Activated T-helper 17 cell treated with anti-CD3 and anti-CD28 coated beads, Interleukin-2, amount 50 U/mL, for 72 hours (primary cell): ENCODE measurements at regions not wholly inside any gene's neighbourhood (a gene's known extent, or its start where the extent isn't known, plus 50 kb on each side); places are given as distances from the start of the nearest gene placed in this dataset.
"Not testable (repeated sequence)": the region's sequence is repeated elsewhere in the genome, so short reads cannot be mapped to it uniquely, and the experiment has no call there.

Source experiments
- ATAC-seq: fragments of 150-1000 bp; cut with Tn5 transposase; replicated peaks from 2 replicates; pipeline ENCODE4 v1.10.0; 2021; ENCODE audit warnings: mild to moderate bottlenecking, moderate library complexity
- H3K27ac Mint-ChIP-seq: one replicate; pipeline ENCODE4 v1.8.0; 2022; ENCODE audit warnings: mixed read lengths
- H3K27me3 Mint-ChIP-seq: one replicate; pipeline ENCODE4 v1.8.0; 2022; ENCODE audit warnings: mixed read lengths
- H3K36me3 Mint-ChIP-seq: one replicate; pipeline ENCODE4 v1.8.0; 2022; ENCODE audit warnings: low read depth, mild to moderate bottlenecking, mixed read lengths
- H3K4me1 Mint-ChIP-seq: one replicate; pipeline ENCODE4 v1.8.0; 2022; ENCODE audit warnings: mixed read lengths
- H3K4me3 Mint-ChIP-seq: one replicate; pipeline ENCODE4 v1.8.0; 2022; ENCODE audit warnings: mild to moderate bottlenecking, mixed read lengths
- H3K9me3 Mint-ChIP-seq: one replicate; pipeline ENCODE4 v1.8.0; 2022; ENCODE audit warnings: mixed read lengths

DNA sequence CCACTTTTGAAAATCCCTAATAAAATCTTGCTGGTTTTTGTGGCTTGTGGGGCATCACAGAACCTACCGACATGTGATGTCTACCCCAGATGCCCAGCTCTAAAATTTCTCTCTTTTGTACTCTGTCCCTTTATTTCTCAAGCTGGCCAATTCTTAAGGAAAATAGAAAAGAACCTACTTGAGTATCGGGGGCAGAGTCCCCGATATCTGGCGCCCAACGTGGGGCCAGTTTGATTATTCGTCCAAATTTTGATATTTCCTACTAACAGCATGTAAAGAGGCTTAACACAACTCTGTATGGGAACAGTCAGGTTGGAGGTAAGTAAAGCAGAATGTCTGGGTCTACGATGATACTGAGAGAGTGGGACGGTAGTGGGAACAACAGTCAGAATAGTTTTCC lies 810.6 kb downstream of the SLC6A15 start:
- ATAC-seq, H3K27ac Mint-ChIP-seq, H3K4me3 Mint-ChIP-seq, H3K4me1 Mint-ChIP-seq, H3K27me3 Mint-ChIP-seq, H3K36me3 Mint-ChIP-seq: not testable (repeated sequence)
- peaks cover 33% of the 10 kb centered on the region for H3K9me3 Mint-ChIP-seq

DNA sequence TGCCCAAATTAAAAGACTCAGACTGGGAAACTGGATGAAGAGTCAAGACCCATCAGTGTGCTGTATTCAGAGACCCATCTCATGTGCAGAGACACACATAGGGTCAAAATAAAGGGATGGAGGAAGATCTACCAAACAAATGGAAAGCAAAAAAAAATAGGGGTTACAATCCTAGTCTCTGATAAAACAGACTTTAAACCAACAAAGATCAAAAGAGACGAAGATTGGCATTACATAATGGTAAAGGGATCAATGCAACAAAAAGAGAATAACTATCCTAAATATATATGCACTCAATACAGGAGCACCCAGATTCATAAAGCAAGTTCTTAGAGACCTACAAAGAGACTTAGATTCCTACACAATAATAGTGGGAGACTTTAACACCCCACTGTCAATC lies 813.0 kb downstream of the SLC6A15 start:
- peaks cover 29% of the 10 kb centered on the region for H3K9me3 Mint-ChIP-seq
- H3K36me3 Mint-ChIP-seq, H3K27me3 Mint-ChIP-seq: not testable (repeated sequence)

DNA sequence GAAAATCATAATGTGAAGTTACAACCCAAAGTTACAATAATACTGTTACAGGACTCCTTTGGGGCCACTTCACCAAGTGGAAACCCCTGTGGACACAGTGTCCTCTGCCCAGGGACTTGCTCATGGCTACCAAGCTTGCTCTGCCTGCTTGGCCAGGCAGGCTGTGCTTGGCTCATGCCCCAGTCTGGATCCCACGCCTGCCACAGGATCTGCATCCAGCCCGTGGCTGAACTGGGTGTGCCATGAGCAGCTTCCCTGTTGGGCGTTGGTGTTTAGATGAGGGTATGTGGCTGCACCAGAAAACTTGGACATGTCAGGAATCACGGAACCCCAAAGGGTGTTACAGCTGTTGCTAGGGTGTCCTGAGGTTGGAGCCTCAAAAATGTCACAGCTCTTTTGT lies 820.9 kb downstream of the SLC6A15 start:
- Mint-ChIP-seq H3K9me3 (no peaks in the 10 kb centered on the region), H3K27ac (no peak overlapping the region), H3K4me3 (no peak overlapping the region), H3K36me3 (no peaks in the 10 kb centered on the region), H3K27me3 (no peaks in the 10 kb centered on the region), H3K4me1 (no peaks in the 10 kb centered on the region)
- no peak for ATAC-seq

More for the DNA sequence above, 813.0 kb downstream of the SLC6A15 start:
- not testable (repeated sequence) for H3K27ac Mint-ChIP-seq, ATAC-seq, H3K4me3 Mint-ChIP-seq, H3K4me1 Mint-ChIP-seq

GRCh38 chr12:84089356-84089755 lies 823.2 kb downstream of the SLC6A15 start:
- no peak for ATAC-seq
- H3K4me1 Mint-ChIP-seq = no peaks in the 10 kb centered on the region
- H3K27ac Mint-ChIP-seq = no peak overlapping the region
- no peaks in the 10 kb centered on the region for H3K9me3 Mint-ChIP-seq
- no peaks in the 10 kb centered on the region for H3K36me3 Mint-ChIP-seq
- no peak overlapping the region for H3K4me3 Mint-ChIP-seq
- H3K27me3 Mint-ChIP-seq = no peaks in the 10 kb centered on the region

GRCh38 chr12:84085046-84085445 lies 827.6 kb downstream of the SLC6A15 start:
- H3K27ac Mint-ChIP-seq = no peak overlapping the region
- H3K27me3 Mint-ChIP-seq = no peaks in the 10 kb centered on the region
- H3K4me3 Mint-ChIP-seq = no peak overlapping the region
- H3K9me3 Mint-ChIP-seq = peaks cover 4% of the 10 kb centered on the region
- H3K36me3 Mint-ChIP-seq = no peaks in the 10 kb centered on the region
- no peaks in the 10 kb centered on the region for H3K4me1 Mint-ChIP-seq
- no peak for ATAC-seq

GRCh38 chr12:84079626-84080025 lies 833.0 kb downstream of the SLC6A15 start:
- no peaks in the 10 kb centered on the region for H3K27me3 Mint-ChIP-seq
- H3K4me1 Mint-ChIP-seq = no peaks in the 10 kb centered on the region
- H3K9me3 Mint-ChIP-seq = peaks cover 4% of the 10 kb centered on the region
- no peak overlapping the region for H3K27ac Mint-ChIP-seq
- H3K36me3 Mint-ChIP-seq = no peaks in the 10 kb centered on the region
- H3K4me3 Mint-ChIP-seq = no peak overlapping the region
- ATAC-seq = no peak

GRCh38 chr12:84077679-84078078 lies 834.9 kb downstream of the SLC6A15 start:
- Mint-ChIP-seq H3K27ac (no peak overlapping the region), H3K27me3 (no peaks in the 10 kb centered on the region), H3K4me3 (no peak overlapping the region), H3K36me3 (no peaks in the 10 kb centered on the region), H3K9me3 (peaks cover 7% of the 10 kb centered on the region), H3K4me1 (no peaks in the 10 kb centered on the region)
- no peak for ATAC-seq

DNA sequence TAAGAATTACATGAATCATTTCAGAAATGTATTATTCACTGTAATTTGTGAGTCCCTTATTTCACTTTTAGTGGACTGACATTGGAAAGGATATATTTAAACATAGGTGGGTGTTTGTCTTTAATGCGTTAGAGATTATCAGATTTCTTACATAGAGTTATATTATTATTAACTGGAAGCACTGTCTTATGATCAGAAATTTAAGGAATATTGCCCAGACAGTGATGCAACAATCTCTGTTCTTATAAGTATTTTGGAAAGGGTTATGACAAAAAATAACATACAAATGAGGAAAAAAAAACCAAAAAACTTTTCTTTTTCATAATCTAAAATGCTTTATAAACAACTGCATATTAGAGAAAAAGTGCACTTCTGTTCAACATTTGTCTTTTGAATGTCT lies 836.6 kb downstream of the SLC6A15 start:
- H3K36me3 Mint-ChIP-seq = no peaks in the 10 kb centered on the region
- no peak for ATAC-seq
- peaks cover 7% of the 10 kb centered on the region for H3K9me3 Mint-ChIP-seq
- no peak overlapping the region for H3K4me3 Mint-ChIP-seq
- H3K27ac Mint-ChIP-seq = no peak overlapping the region
- H3K4me1 Mint-ChIP-seq = no peaks in the 10 kb centered on the region
- no peaks in the 10 kb centered on the region for H3K27me3 Mint-ChIP-seq

DNA sequence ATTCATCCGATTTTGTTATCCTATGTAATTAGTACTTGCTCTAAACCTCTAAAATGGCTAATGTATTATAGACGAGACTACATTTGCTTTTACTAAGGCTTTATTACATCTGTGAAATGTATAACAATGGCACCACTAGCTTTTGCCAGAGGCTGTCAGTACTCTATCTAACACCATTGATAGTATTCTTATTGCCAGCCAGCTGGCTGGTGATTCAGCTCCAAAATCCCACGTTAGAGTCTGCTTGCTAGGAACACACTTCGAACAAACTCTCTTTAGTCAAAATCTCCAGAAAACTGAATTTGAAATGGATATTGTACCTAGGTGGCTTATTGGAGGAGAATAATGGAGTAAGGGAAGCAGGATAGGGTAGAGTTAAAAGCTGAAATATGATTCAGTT lies 839.2 kb downstream of the SLC6A15 start:
- Mint-ChIP-seq H3K4me3 (no peak overlapping the region), H3K27me3 (no peaks in the 10 kb centered on the region), H3K27ac (no peak overlapping the region), H3K4me1 (no peaks in the 10 kb centered on the region), H3K36me3 (no peaks in the 10 kb centered on the region), H3K9me3 (peaks cover 7% of the 10 kb centered on the region)
- ATAC-seq = no peak

- Mint-ChIP-seq H3K9me3 (peaks cover 7% of the 10 kb centered on the region), H3K4me1 (no peaks in the 10 kb centered on the region), H3K36me3 (no peaks in the 10 kb centered on the region), H3K27me3 (no peaks in the 10 kb centered on the region), H3K4me3 (no peak overlapping the region), H3K27ac (no peak overlapping the region)
- no peak for ATAC-seq
Measured at GRCh38 chr12:84072961-84073360, 839.6 kb downstream of the SLC6A15 start.

DNA sequence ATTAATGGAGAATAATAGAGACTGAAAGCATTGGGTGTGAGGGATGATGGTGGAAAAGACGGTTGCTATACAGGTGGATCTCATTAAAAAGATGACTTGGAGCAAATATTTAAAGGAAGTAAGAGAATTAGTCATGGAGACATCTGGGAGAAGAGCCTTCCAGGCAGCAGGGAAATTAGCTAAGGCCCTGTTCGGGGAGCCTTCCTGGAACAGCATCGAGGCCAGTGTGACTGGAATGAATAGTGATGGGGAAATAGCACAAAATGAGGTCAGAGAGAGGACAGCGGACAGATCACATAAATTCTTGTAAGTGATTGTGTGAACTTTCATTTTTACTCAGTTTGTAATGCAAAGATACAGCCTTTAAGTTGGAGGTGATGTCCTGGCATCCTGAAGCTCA lies 842.3 kb downstream of the SLC6A15 start:
- Mint-ChIP-seq H3K4me3 (no peak overlapping the region), H3K36me3 (no peaks in the 10 kb centered on the region), H3K9me3 (peaks cover 7% of the 10 kb centered on the region), H3K27ac (no peak overlapping the region), H3K27me3 (no peaks in the 10 kb centered on the region), H3K4me1 (no peaks in the 10 kb centered on the region)
- no peak for ATAC-seq

DNA sequence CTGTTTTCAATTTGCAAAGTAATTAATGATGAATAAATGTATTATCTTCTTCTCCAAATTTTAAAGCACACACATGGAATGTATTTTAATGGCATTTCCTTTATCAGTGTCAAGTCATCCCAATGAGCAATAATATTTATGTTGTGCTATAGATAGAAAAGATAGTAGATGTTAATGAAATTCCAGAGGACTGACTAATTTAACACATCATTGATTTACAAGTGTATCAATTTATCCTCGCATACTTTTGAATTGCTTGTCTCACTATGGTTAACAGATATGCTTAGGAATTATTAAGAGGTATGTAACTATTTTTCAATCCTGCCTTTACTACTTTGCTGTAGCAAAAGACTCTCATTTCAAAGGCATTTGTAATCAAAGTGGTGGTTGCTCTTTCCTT lies 842.9 kb downstream of the SLC6A15 start:
- Mint-ChIP-seq H3K27ac (no peak overlapping the region), H3K36me3 (no peaks in the 10 kb centered on the region), H3K9me3 (peaks cover 7% of the 10 kb centered on the region), H3K27me3 (no peaks in the 10 kb centered on the region), H3K4me1 (no peaks in the 10 kb centered on the region), H3K4me3 (no peak overlapping the region)
- ATAC-seq = no peak

- peaks cover 7% of the 10 kb centered on the region for H3K9me3 Mint-ChIP-seq
- H3K36me3 Mint-ChIP-seq = no peaks in the 10 kb centered on the region
- H3K27me3 Mint-ChIP-seq = no peaks in the 10 kb centered on the region
- H3K4me3 Mint-ChIP-seq = no peak overlapping the region
- H3K27ac Mint-ChIP-seq = no peak overlapping the region
- no peak for ATAC-seq
- H3K4me1 Mint-ChIP-seq = no peaks in the 10 kb centered on the region
Measured at GRCh38 chr12:84069198-84069597, 843.4 kb downstream of the SLC6A15 start.

DNA sequence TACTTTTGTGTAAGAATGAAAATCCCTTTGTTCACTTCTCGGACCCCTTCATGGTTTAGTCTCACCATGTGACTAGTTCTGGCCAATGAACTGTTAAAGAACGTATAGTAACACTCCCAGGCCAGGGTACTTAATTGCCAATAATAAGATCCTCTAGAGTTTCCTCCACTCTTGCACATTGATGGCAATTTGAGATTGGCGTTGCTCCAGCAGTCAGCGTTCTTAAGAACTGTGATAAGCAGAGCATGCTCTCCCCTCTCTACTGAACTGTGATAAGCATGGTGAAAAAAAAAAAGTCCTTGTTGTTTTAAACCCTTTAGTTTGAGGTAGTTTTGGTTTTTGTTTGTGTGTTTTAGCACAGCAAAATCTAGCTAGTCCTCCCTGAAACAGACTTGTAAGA lies 854.5 kb downstream of the SLC6A15 start:
- Mint-ChIP-seq H3K4me1 (no peaks in the 10 kb centered on the region), H3K9me3 (peaks cover 16% of the 10 kb centered on the region), H3K27me3 (no peaks in the 10 kb centered on the region), H3K27ac (no peak overlapping the region), H3K4me3 (no peak overlapping the region), H3K36me3 (no peaks in the 10 kb centered on the region)
- ATAC-seq = no peak

GRCh38 chr12:84054811-84055210 lies 857.8 kb downstream of the SLC6A15 start:
- no peaks in the 10 kb centered on the region for H3K27me3 Mint-ChIP-seq
- no peak overlapping the region for H3K4me3 Mint-ChIP-seq
- no peak overlapping the region for H3K27ac Mint-ChIP-seq
- H3K4me1 Mint-ChIP-seq = no peaks in the 10 kb centered on the region
- H3K36me3 Mint-ChIP-seq = no peaks in the 10 kb centered on the region
- H3K9me3 Mint-ChIP-seq = peaks cover 16% of the 10 kb centered on the region
- no peak for ATAC-seq

GRCh38 chr12:84047881-84048280 lies 864.7 kb downstream of the SLC6A15 start:
- no peak for ATAC-seq
- Mint-ChIP-seq H3K36me3 (no peaks in the 10 kb centered on the region), H3K4me3 (no peak overlapping the region), H3K27me3 (no peaks in the 10 kb centered on the region), H3K4me1 (no peaks in the 10 kb centered on the region), H3K27ac (no peak overlapping the region), H3K9me3 (no peaks in the 10 kb centered on the region)
